Spleen (tissue), 7 donors: ENCODE measurements at regions not wholly inside any gene's neighbourhood (a gene's known extent, or its start where the extent isn't known, plus 50 kb on each side); places are given as distances from the start of the nearest gene placed in this dataset.

Source experiments
- POLR2A ChIP-seq, 3 donors: fragments of 450-650 bp; IDR thresholded peaks; one replicate each; pipeline ENCODE4 v1.5.1; 2017; ENCODE audit warnings: antibody characterized with exemption in 3 of 3, mild to moderate bottlenecking in 1 of 3
- POLR2AphosphoS5 ChIP-seq, 3 donors: sonication (generic); formaldehyde crosslinking; IDR thresholded peaks; one replicate each; pipeline ENCODE4 v1.5.1; 2017; ENCODE audit warnings: antibody characterized with exemption in 3 of 3
- TF ChIP-seq, protein P1 (sequence below), 11 experiments: fragments of 200-600 bp in 7 of 11; fragments of 450-650 bp in 4 of 11; sonication (generic) in 4 of 11; IDR thresholded peaks in 8 of 11; conservative IDR thresholded peaks in 3 of 11; 1 replicate in 7 of 11; 2 replicates in 4 of 11; pipeline versions ENCODE4 v1.4.0 to v1.8.0; 2016 to 2021; ENCODE audit warnings: antibody characterized with exemption in 11 of 11, inconsistent platforms in 4 of 11, mild to moderate bottlenecking in 1 of 11
- donor health status: DM: no; HTN: no; CAD: no; lungs with moderate emphysema.
- donor health status: DM: no; HTN: no; CAD: no.
- donor health status: DM: no; HTN: no; CAD: no.

DNA sequence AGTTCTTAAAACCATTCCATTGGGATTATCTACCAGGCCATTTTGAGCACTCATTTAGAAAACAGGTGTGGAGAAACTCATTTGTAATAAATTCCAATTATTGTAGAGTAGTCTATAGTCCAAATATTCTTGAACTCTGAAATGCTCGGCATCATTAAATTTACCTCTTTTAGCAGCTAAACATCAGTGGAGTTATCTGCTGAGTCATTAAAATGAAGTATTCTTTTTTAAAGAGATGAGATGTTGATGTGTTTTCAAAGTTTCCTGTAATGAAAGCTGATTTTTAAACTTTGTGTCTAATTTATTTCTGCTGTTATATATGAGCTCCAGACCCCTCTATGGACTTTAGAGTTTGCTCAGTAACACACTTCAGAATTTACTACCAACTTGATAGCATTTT lies 1635.2 kb downstream of the SUCLG1 start:
- TF ChIP-seq, protein P1, sequence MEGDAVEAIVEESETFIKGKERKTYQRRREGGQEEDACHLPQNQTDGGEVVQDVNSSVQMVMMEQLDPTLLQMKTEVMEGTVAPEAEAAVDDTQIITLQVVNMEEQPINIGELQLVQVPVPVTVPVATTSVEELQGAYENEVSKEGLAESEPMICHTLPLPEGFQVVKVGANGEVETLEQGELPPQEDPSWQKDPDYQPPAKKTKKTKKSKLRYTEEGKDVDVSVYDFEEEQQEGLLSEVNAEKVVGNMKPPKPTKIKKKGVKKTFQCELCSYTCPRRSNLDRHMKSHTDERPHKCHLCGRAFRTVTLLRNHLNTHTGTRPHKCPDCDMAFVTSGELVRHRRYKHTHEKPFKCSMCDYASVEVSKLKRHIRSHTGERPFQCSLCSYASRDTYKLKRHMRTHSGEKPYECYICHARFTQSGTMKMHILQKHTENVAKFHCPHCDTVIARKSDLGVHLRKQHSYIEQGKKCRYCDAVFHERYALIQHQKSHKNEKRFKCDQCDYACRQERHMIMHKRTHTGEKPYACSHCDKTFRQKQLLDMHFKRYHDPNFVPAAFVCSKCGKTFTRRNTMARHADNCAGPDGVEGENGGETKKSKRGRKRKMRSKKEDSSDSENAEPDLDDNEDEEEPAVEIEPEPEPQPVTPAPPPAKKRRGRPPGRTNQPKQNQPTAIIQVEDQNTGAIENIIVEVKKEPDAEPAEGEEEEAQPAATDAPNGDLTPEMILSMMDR (IDR thresholded peaks at IDR 0.05 in 8 of 11, conservative IDR thresholded peaks at IDR 0.05 in 3 of 11): no peak
- TF ChIP-seq POLR2A (IDR thresholded peaks at IDR 0.05) (no peak), POLR2AphosphoS5 (IDR thresholded peaks at IDR 0.05) (no peak)
